A549 (cell line): ENCODE measurements at regions not wholly inside any gene's neighbourhood (a gene's known extent, or its start where the extent isn't known, plus 50 kb on each side); places are given as distances from the start of the nearest gene placed in this dataset.

Experiments used
- ATAC-seq, 2 experiments: fragments of 200-7000 bp in 1 of 2; fragments of >200 bp in 1 of 2; cut with Nextera tagmentation in 1 of 2; cut with Tn5 transposase in 1 of 2; 3 replicates each; pipeline versions ENCODE4 v1.8.0 to v1.9.1; 2018 to 2020; ENCODE audit warnings: mild to moderate bottlenecking in 1 of 2, moderate library complexity in 1 of 2
- CTCF ChIA-PET: fragments of 300-600 bp; sonication (Branson Sonifier 250); formaldehyde crosslinking; extraction: SDS; loops from one replicate; lab custom pipeline; 2021; ENCODE audit warnings: antibody characterized with exemption, inconsistent platforms; lab: Yijun Ruan, JAX
- POLR2A ChIA-PET: fragments of 350-600 bp; formaldehyde crosslinking; extraction: SDS; loops from one replicate; lab custom pipeline; 2021; ENCODE audit warnings: antibody characterized with exemption, inconsistent platforms; lab: Yijun Ruan, JAX
- DNase-seq, 2 experiments: peaks; one replicate each; pipeline versions ENCODE4 v3.0.0 to v3.0.0-alpha.2; 2011 to 2016; ENCODE audit warnings: low read depth in 1 of 2, low spot score in 1 of 2
- FAIRE-seq: peaks from 2 replicates; lab custom pipeline; 2011; peaks lifted over from hg19 to GRCh38; lab: Jason Lieb, UNC
- H3K27ac ChIP-seq, 2 experiments: fragments of >200 bp; sonication (Bioruptor Twin); formaldehyde crosslinking; 3 replicates each; pipeline ENCODE4 v1.5.1; 2016 to 2017
- H3K4me1 ChIP-seq: fragments of >200 bp; sonication (Bioruptor Twin); formaldehyde crosslinking; 3 replicates; pipeline ENCODE4 v1.6.1; 2016
- H3K4me2 ChIP-seq: fragments of >200 bp; sonication (Bioruptor Twin); formaldehyde crosslinking; 3 replicates; pipeline ENCODE4 v1.6.1; 2016
- H3K4me3 ChIP-seq: fragments of >200 bp; sonication (Bioruptor Twin); formaldehyde crosslinking; 3 replicates; pipeline ENCODE4 v1.5.1; 2016
- H3K9me3 ChIP-seq: fragments of >200 bp; sonication (Bioruptor Twin); formaldehyde crosslinking; 3 replicates; pipeline ENCODE4 v1.6.1; 2016
- CEBPB ChIP-seq, 2 experiments: fragments of >200 bp in 1 of 2; sonication (Bioruptor Twin) in 1 of 2; formaldehyde crosslinking in 1 of 2; IDR thresholded peaks; 2 replicates each; pipeline ENCODE4 v1.6.1; 2012 to 2016
- CHD2 ChIP-seq: fragments of 150-350 bp; IDR thresholded peaks from 2 replicates; pipeline ENCODE4 v1.6.1; 2014; ENCODE audit warnings: low read length; ENCODE audit not compliant: partially characterized antibody
- CHD4 ChIP-seq: fragments of 200-600 bp; sonication (generic); IDR thresholded peaks from 2 replicates; pipeline ENCODE4 v1.6.1; 2016; ENCODE audit warnings: antibody characterized with exemption, mild to moderate bottlenecking, borderline replicate concordance
- GATA3 ChIP-seq: IDR thresholded peaks from 2 replicates; pipeline ENCODE4 v1.6.1; 2012; ENCODE audit warnings: borderline replicate concordance
- HOXB13 ChIP-seq: fragments of 250-450 bp; sonication (Bioruptor Pico); IDR thresholded peaks from 2 replicates; pipeline ENCODE4 v1.5.0; 2020; ENCODE audit warnings: low read depth, mild to moderate bottlenecking, moderate library complexity
- KDM1A ChIP-seq: fragments of 200-600 bp; sonication (generic); IDR thresholded peaks from 2 replicates; pipeline ENCODE4 v1.6.1; 2016; ENCODE audit warnings: low read depth, mild to moderate bottlenecking
- MAFK ChIP-seq: fragments of 450-650 bp; IDR thresholded peaks from 2 replicates; pipeline ENCODE4 v1.6.1; 2014; ENCODE audit not compliant: partially characterized antibody
- MAZ ChIP-seq: fragments of 150-350 bp; IDR thresholded peaks from 2 replicates; pipeline ENCODE4 v1.6.1; 2014; ENCODE audit warnings: antibody characterized with exemption, low read depth, low read length, borderline replicate concordance
- NPAS2 ChIP-seq: fragments of 250-450 bp; sonication (Bioruptor Pico); IDR thresholded peaks from 2 replicates; pipeline ENCODE4 v1.8.0; 2022; ENCODE audit warnings: mild to moderate bottlenecking, moderate library complexity, borderline replicate concordance
- PHF8 ChIP-seq: fragments of 200-600 bp; sonication (generic); IDR thresholded peaks from 2 replicates; pipeline ENCODE4 v1.6.1; 2016; ENCODE audit warnings: low read depth, mild to moderate bottlenecking, antibody characterized with exemption, moderate library complexity, borderline replicate concordance
- POLR2A ChIP-seq: IDR thresholded peaks from 2 replicates; pipeline ENCODE4 v1.6.1; 2012; ENCODE audit warnings: mild to moderate bottlenecking, low read length
- POLR2AphosphoS2 ChIP-seq: conservative IDR thresholded peaks from 2 replicates; pipeline ENCODE4 v1.6.1; 2012; ENCODE audit warnings: low read length, improper control_type of control experiment, inconsistent platforms
- RAD21 ChIP-seq, 2 experiments: fragments of >200 bp in 1 of 2; sonication (Bioruptor Twin) in 1 of 2; formaldehyde crosslinking in 1 of 2; IDR thresholded peaks in 1 of 2; conservative IDR thresholded peaks in 1 of 2; 2 replicates in 1 of 2; 3 replicates in 1 of 2; pipeline ENCODE4 v1.6.1; 2012 to 2018; ENCODE audit warnings: inconsistent platforms in 1 of 2
- TFCP2L1 ChIP-seq: fragments of 250-450 bp; sonication (Bioruptor Pico); IDR thresholded peaks from 2 replicates; pipeline ENCODE4 v1.5.0; 2021; ENCODE audit warnings: mild to moderate bottlenecking
- TP53 ChIP-seq: fragments of 250-450 bp; sonication (Bioruptor Pico); IDR thresholded peaks from 2 replicates; pipeline ENCODE4 v1.5.0; 2021; ENCODE audit warnings: mild to moderate bottlenecking, moderate library complexity
- ZNF302 ChIP-seq: fragments of 250-450 bp; sonication (Bioruptor Pico); IDR thresholded peaks from 2 replicates; pipeline ENCODE4 v1.9.0; 2021; ENCODE audit warnings: inconsistent platforms, mild to moderate bottlenecking, moderate library complexity
- WGBS: methylation state at CpG from one replicate; pipeline ENCODE4 v1.1.6; 2017; ENCODE audit errors: missing lambda C conversion rate; 5-methylcytosine and 5-hydroxymethylcytosine counted together
- TF ChIP-seq, protein P1 (sequence below): IDR thresholded peaks from 2 replicates; pipeline ENCODE4 v1.6.1; 2012
- TF ChIP-seq, protein P2 (sequence below): fragments of 250-450 bp; sonication (Bioruptor Pico); IDR thresholded peaks from 2 replicates; pipeline ENCODE4 v1.5.0; 2020; ENCODE audit warnings: low read depth, mild to moderate bottlenecking, moderate library complexity
- TF ChIP-seq, protein P3 (sequence below): IDR thresholded peaks from 2 replicates; pipeline ENCODE4 v1.6.1; 2012; ENCODE audit warnings: low read depth, borderline replicate concordance
- TF ChIP-seq, protein P4 (sequence below): fragments of 150-350 bp; IDR thresholded peaks from 2 replicates; pipeline ENCODE4 v1.6.1; 2014; ENCODE audit warnings: low read depth, mild to moderate bottlenecking, low read length
- TF ChIP-seq, protein P5 (sequence below): IDR thresholded peaks from 2 replicates; pipeline ENCODE4 v1.6.1; 2012
- TF ChIP-seq, protein P6 (sequence below): fragments of 200-600 bp; sonication (generic); IDR thresholded peaks from 2 replicates; pipeline ENCODE4 v1.6.1; 2016; ENCODE audit warnings: antibody characterized with exemption, mild to moderate bottlenecking, moderate library complexity

DNA sequence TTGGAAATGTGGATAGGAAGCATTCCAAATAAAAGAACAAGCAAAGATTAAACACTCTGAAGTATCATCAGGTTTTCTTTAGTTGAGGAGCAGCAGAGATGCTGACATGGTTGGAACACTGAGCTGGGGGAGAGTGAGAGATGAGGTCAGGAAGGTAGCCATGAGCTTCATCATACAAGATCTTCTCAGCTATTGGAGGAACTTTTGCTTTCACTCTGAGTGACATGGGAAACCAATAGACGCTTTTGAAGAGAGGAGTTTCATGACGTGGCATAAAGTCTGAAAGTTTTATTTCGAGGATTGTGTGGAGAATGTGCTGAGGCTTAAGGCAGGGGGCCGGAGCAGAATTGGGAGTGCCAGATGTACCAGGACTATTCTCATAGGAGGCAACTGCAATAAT is 616.2 kb upstream of the CAMK1G start:
- Histone ChIP-seq H3K9me3 (no peaks in the 10 kb centered on the region), H3K4me2 (no peak overlapping the region), H3K4me3 (no peak overlapping the region), H3K27ac (no peak overlapping the region), H3K4me1 (no peaks in the 10 kb centered on the region)
- no peak for FAIRE-seq
- ChIA-PET CTCF (no interaction called here), POLR2A (no interaction called here)
- no peak for ATAC-seq
- 10% methylated on average over 4 of the region's 4 CpGs for WGBS
- no peak for DNase-seq
- TF ChIP-seq PHF8 (no peak), POLR2AphosphoS2 (no peak), CHD4 (no peak), MAZ (no peak), CEBPB (IDR thresholded peaks at IDR 0.05) (no peak), KDM1A (no peak), TP53 (no peak), CHD2 (no peak), HOXB13 (CRISPR knock-in tag) (no peak), MAFK (no peak), TFCP2L1 (CRISPR knock-in tag) (no peak), POLR2A (no peak), NPAS2 (CRISPR knock-in tag) (no peak), RAD21 (conservative IDR thresholded peaks at IDR 0.05 in 1 of 2, IDR thresholded peaks at IDR 0.05 in 1 of 2) (no peak)
- TF ChIP-seq, protein P1, sequence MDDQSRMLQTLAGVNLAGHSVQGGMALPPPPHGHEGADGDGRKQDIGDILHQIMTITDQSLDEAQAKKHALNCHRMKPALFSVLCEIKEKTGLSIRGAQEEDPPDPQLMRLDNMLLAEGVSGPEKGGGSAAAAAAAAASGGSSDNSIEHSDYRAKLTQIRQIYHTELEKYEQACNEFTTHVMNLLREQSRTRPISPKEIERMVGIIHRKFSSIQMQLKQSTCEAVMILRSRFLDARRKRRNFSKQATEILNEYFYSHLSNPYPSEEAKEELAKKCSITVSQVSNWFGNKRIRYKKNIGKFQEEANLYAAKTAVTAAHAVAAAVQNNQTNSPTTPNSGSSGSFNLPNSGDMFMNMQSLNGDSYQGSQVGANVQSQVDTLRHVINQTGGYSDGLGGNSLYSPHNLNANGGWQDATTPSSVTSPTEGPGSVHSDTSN = no peak
- TF ChIP-seq, protein P2, sequence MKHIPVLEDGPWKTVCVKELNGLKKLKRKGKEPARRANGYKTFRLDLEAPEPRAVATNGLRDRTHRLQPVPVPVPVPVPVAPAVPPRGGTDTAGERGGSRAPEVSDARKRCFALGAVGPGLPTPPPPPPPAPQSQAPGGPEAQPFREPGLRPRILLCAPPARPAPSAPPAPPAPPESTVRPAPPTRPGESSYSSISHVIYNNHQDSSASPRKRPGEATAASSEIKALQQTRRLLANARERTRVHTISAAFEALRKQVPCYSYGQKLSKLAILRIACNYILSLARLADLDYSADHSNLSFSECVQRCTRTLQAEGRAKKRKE (CRISPR knock-in tag) = no peak
- TF ChIP-seq, protein P3, sequence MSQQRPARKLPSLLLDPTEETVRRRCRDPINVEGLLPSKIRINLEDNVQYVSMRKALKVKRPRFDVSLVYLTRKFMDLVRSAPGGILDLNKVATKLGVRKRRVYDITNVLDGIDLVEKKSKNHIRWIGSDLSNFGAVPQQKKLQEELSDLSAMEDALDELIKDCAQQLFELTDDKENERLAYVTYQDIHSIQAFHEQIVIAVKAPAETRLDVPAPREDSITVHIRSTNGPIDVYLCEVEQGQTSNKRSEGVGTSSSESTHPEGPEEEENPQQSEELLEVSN = no peak
- TF ChIP-seq, protein P4, sequence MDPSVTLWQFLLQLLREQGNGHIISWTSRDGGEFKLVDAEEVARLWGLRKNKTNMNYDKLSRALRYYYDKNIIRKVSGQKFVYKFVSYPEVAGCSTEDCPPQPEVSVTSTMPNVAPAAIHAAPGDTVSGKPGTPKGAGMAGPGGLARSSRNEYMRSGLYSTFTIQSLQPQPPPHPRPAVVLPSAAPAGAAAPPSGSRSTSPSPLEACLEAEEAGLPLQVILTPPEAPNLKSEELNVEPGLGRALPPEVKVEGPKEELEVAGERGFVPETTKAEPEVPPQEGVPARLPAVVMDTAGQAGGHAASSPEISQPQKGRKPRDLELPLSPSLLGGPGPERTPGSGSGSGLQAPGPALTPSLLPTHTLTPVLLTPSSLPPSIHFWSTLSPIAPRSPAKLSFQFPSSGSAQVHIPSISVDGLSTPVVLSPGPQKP = no peak
- TF ChIP-seq, protein P5, sequence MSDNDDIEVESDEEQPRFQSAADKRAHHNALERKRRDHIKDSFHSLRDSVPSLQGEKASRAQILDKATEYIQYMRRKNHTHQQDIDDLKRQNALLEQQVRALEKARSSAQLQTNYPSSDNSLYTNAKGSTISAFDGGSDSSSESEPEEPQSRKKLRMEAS = no peak

DNA sequence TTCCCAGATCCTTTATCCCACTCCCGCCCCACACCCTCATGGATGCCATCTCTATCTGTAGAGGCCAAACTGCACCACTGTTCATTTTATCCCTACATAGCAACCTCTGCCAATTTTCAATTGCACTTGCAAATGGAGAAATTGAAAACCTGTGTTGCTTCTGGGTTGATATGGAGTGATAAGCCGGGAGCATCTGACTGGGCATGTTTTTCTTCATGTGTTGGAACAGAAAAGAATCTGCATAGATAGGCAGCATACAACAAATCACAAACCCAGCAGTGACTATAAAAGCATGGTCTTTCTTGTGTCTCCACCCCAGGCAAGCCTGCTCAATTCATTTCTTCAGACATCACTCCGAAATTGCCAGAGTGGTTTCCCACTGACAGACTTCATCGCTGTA is 608.8 kb upstream of the CAMK1G start:
- no peaks in the 10 kb centered on the region for H3K9me3 ChIP-seq
- no peak overlapping the region for H3K4me3 ChIP-seq
- no peak overlapping the region for H3K4me2 ChIP-seq
- FAIRE-seq (no peak), DNase-seq (no peak), ATAC-seq (no peak)
- CTCF ChIA-PET = no interaction called here
- POLR2A ChIA-PET = no interaction called here
- no peak for TF ChIP-seq CHD4
- TF ChIP-seq ZNF302 (CRISPR knock-in tag) = no peak
- TF ChIP-seq MAFK = no peak
- no peak for TF ChIP-seq POLR2A
- TF ChIP-seq MAZ = no peak
- no peaks in the 10 kb centered on the region for H3K4me1 ChIP-seq
- H3K27ac ChIP-seq = no peak overlapping the region
- WGBS = 25% methylated on average over 4 of the region's 4 CpGs

DNA sequence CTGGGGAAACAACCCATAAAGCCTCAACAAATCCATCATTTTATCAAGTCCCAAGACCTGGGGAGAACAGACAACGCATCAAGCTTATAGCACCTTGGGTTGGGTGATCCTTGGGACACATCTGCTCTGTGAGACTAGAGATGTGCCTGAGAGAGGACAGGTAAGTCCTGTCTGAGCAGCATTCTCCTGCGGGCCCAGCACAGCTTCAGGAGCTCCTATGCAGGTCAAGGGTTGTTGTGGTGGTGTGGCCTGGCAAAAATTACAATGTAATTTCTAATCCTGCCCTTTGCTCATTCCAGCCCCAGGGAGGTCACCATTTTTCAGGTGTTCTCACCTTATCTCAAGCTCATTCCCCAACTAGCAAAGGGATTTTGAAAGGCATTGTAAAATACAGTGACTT is 608.1 kb upstream of the CAMK1G start:
- ChIA-PET POLR2A (no interaction called here), CTCF (no interaction called here)
- Histone ChIP-seq H3K4me2 (no peak overlapping the region), H3K9me3 (no peaks in the 10 kb centered on the region), H3K27ac (no peak overlapping the region), H3K4me3 (no peak overlapping the region), H3K4me1 (no peaks in the 10 kb centered on the region)
- TF ChIP-seq CHD4 = no peak
- no peak for TF ChIP-seq GATA3
- TF ChIP-seq, protein P6, sequence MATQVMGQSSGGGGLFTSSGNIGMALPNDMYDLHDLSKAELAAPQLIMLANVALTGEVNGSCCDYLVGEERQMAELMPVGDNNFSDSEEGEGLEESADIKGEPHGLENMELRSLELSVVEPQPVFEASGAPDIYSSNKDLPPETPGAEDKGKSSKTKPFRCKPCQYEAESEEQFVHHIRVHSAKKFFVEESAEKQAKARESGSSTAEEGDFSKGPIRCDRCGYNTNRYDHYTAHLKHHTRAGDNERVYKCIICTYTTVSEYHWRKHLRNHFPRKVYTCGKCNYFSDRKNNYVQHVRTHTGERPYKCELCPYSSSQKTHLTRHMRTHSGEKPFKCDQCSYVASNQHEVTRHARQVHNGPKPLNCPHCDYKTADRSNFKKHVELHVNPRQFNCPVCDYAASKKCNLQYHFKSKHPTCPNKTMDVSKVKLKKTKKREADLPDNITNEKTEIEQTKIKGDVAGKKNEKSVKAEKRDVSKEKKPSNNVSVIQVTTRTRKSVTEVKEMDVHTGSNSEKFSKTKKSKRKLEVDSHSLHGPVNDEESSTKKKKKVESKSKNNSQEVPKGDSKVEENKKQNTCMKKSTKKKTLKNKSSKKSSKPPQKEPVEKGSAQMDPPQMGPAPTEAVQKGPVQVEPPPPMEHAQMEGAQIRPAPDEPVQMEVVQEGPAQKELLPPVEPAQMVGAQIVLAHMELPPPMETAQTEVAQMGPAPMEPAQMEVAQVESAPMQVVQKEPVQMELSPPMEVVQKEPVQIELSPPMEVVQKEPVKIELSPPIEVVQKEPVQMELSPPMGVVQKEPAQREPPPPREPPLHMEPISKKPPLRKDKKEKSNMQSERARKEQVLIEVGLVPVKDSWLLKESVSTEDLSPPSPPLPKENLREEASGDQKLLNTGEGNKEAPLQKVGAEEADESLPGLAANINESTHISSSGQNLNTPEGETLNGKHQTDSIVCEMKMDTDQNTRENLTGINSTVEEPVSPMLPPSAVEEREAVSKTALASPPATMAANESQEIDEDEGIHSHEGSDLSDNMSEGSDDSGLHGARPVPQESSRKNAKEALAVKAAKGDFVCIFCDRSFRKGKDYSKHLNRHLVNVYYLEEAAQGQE = no peak
- TF ChIP-seq PHF8 = no peak
- no peak for ATAC-seq
- WGBS = 0% methylated on average over 2 of the region's 2 CpGs
- no peak for DNase-seq
- no peak for FAIRE-seq
